Activated naive CD4-positive, alpha-beta T cell treated with anti-CD3 and anti-CD28 coated beads, Interleukin-2, amount 50 U/mL, for 16 hours (primary cell): ENCODE measurements at regions not wholly inside any gene's neighbourhood (a gene's known extent, or its start where the extent isn't known, plus 50 kb on each side); places are given as distances from the start of the nearest gene placed in this dataset.

ENCODE experiments used
- DNase-seq: peaks from one replicate; pipeline ENCODE4 v3.0.0-alpha.2; 2020

- DNase-seq, result no peak
Measured at GRCh38 chr20:60288945-60289344, 330.7 kb downstream of the CDH26 start.

DNA sequence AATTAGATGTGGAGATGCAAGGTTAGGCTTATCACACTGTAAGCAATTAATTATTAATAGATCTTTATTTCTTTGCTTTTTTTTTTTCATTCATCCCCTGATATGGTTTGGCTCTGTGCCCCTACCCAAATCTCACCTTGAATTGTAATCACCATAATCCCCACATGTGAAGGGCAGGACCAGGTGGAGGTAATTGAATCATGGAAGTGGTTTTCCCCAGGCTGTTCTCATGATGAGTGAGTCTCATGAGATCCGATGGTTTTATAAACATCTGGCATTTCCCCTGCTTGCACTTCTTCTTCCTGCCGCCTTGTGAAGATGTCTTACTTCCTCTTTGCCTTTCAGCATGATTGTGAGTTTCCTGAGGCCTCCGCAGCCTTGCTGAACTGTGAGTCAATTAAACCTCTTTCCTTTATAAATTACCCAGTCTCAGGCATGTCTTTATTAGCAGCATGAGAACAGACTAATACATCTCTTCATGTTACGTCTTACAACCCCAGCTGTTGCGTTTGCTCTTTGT lies 333.8 kb downstream of the CDH26 start:
- no peak for DNase-seq

DNA sequence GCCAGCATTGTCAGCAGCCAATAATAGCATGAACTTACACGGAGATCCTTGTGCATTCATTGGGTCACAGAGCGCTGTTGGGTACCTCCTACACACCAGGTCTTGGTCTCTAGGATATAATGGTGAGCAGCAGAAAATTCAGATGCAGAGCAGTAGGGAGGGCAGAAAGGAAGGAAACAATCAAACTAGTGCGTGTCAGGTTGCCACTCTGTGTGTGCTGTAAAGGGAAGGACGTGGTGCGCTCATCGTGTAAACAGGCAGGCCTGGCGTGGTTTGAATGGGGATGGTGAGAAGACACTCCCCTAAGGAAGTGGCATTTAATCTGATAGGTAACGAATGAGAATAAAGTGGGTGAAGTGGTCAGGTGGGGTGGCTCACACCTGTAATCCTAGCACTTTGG lies 336.4 kb downstream of the CDH26 start:
- no peak for DNase-seq

DNA sequence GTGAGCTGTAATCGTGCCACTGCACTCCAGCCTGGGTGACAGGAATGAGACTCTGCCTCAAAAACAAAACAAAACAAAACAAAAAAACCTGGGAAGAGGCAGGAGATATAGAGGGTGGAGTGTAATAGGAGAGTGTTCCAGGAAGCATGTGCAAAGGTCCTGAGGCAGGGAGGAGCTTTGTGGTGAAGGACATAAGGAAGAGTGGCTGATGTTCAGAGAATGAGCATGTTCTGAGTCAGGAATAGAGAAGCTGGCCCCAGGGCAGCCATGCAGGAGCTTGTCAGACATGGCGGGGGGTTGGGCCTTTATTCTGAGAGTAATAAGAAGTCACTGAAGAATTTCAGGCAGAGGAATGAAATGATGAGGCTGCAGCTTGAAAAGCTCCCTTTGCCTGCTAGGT lies 337.0 kb downstream of the CDH26 start:
- no peak for DNase-seq

- DNase-seq, result no peak
Measured at GRCh38 chr20:60297649-60298048, 339.4 kb downstream of the CDH26 start.

GRCh38 chr20:60298647-60299046 lies 340.4 kb downstream of the CDH26 start:
- no peak for DNase-seq

DNA sequence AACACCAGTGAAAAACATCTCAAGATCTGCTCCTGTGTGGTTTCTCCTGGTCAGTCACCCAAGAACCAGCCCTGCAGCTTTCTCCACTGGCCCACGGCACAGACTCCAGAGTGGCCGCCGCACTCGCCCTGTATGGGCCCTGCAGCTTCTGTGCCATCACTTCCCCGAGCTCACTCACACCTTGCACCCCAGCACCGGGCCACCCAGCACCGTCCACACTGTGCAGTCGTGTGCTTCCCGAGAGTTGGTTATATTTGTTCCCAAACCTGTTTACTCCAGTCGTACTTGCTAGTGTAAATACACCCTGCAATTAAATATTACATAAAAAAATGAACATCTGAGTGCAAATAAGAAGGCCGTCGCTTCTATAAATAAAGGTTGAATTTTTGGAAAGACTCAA lies 341.7 kb downstream of the CDH26 start:
- DNase-seq, result no peak

DNA sequence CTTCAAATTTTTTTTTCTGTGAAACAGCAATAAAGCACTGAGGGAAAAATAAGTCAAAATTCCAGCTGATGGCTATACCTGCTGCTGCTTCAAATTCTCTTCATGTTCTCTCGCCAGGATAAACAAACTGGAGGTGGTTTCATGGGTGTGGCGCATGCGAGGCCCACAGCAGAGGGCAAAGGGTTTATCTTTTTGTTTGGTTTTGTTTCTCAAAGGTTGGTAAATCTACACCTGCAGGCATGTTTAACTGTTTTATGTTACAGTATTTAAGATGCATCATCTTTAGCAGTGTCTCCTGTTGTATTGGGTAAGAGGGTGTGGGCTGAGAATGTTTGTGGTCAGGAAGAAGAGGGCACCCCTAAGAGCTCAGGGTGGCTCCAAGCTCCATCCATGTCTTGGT lies 342.2 kb downstream of the CDH26 start:
- DNase-seq, result no peak

- no peak for DNase-seq
Measured at GRCh38 chr20:60302875-60303274, 344.7 kb downstream of the CDH26 start.

- DNase-seq, result no peak
Measured at GRCh38 chr20:60304026-60304590, 345.9 kb downstream of the CDH26 start.

GRCh38 chr20:60304931-60305330 lies 346.7 kb downstream of the CDH26 start:
- DNase-seq, result no peak

GRCh38 chr20:60306105-60306504 lies 347.9 kb downstream of the CDH26 start:
- DNase-seq, result no peak

GRCh38 chr20:60306551-60306950 lies 348.3 kb downstream of the CDH26 start:
- DNase-seq, result no peak

- DNase-seq, result no peak
Measured at GRCh38 chr20:60310560-60311349, 352.5 kb downstream of the CDH26 start.

DNA sequence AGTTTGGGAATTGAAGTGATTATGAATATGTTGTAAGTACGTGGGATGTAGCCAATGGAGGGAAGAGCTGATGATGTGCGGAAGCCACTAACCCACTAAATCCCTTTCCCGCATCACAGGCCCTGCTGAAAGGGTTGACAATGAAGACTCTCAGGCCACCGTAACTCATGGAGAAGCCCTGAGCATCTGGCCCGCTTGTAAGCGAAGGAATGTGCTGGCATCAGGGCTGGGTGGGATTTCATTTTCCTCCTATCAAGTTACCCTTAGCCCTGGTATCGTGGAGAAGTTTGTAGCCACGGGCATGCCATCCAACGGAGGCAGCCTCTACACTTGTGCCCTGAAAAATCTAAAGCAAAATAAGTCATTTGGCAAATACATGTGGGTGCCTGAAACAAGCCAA lies 355.0 kb downstream of the CDH26 start:
- DNase-seq, result no peak

DNA sequence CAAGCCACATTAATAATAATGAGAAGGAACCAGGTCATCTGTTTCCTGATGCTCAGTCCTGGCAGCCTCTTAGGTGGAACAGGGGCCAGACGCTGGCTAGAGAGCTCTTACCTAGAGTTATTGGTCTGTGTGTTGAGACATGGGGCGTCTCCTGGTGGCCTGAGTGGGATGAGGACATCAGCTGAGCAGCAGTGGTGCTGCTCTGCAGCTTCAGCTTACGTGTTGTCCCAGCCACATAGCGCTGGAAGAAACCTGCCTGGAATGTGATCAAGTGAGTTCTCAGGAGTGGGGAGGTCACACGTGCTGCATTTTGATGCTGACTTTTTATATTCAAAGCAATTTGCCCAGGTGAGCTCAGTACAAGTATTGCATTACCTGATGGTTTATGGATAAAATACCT lies 355.4 kb downstream of the CDH26 start:
- no peak for DNase-seq

DNA sequence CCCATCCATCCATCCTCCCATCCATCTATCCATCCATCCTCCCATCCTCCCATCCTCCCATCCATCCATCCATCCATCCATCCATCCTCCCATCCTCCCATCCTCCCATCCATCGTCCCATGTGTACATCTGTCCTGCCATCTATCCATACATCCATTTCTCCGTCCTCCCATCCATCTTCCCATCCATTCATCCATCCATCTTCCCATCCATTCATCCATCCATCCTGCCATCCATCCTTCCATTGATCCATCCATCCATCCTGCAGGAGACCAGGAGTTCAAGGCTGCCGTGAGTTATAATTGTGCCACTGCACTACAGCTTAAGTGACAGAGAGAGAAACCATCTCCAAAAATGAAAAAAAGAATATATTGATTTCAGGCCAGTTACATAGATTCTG lies 356.5 kb downstream of the CDH26 start:
- no peak for DNase-seq

- DNase-seq, result no peak
Measured at GRCh38 chr20:60316476-60317158, 358.4 kb downstream of the CDH26 start.

DNA sequence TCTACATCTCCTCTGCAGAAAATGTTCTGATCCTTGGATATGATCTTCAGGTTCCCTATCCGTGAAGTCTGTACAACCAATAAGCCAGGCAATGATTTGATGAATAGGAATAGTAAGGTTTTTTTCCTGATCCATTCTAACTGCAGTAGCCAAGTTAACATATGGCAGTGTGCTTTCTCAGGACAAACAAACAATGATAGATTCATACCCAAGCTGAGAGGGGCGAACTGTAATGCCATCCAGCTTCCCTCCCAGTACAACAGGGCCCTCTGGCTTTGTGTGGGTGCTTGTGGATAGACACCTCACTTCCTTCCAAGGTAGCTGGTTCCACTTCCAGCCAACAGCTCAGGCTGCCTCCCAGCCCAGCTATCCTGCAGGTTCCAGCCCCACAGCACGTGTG lies 359.2 kb downstream of the CDH26 start:
- no peak for DNase-seq

GRCh38 chr20:60321601-60322000 lies 363.4 kb downstream of the CDH26 start:
- DNase-seq, result no peak

- no peak for DNase-seq
Measured at GRCh38 chr20:60326821-60327220, 368.6 kb downstream of the CDH26 start.

- no peak for DNase-seq
Measured at GRCh38 chr20:60327971-60328660, 369.9 kb downstream of the CDH26 start.

GRCh38 chr20:60330461-60330860 lies 372.2 kb downstream of the CDH26 start:
- DNase-seq, result no peak
